Fibroblast of lung (primary cell): ENCODE measurements at regions not wholly inside any gene's neighbourhood (a gene's known extent, or its start where the extent isn't known, plus 50 kb on each side); places are given as distances from the start of the nearest gene placed in this dataset.
"Not testable (repeated sequence)": the region's sequence is repeated elsewhere in the genome, so short reads cannot be mapped to it uniquely, and the experiment has no call there.

Experiments used
- EZH2 ChIP-seq: IDR thresholded peaks from 2 replicates; pipeline ENCODE4 v1.5.1; 2012; ENCODE audit warnings: low read length, control low read depth, mild to moderate bottlenecking; ENCODE audit errors: missing control alignments
- TF ChIP-seq, protein P1 (sequence below), 2 donors: IDR thresholded peaks in 1 of 2; conservative IDR thresholded peaks in 1 of 2; 1 replicate in 1 of 2; 2 replicates in 1 of 2; pipeline ENCODE4 v1.5.1; 2011 to 2012; ENCODE audit warnings: low read length in 2 of 2, control low read depth in 1 of 2, inconsistent platforms in 1 of 2, low read depth in 1 of 2, mild to moderate bottlenecking in 1 of 2

DNA sequence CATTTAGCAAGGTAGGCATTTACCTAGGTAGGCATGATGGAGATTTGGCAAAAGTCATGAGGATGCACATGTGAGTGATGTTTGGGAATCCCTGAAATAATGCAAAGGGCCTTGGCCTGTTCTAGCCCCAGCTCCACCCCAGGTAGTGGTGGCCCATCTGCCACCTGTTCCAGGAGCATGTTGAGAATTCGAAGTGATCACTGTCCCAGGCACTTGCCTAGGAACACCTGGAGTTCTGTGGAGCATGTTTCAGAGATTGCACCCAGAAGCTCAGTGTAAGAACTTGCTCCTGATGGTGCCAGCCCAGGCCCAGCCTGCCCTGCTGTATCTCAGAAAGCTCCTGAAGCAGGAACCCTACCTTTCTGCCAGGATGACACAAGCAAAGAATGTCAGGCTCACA lies 211.6 kb upstream of the ZNF469 start:
- TF ChIP-seq, protein P1, sequence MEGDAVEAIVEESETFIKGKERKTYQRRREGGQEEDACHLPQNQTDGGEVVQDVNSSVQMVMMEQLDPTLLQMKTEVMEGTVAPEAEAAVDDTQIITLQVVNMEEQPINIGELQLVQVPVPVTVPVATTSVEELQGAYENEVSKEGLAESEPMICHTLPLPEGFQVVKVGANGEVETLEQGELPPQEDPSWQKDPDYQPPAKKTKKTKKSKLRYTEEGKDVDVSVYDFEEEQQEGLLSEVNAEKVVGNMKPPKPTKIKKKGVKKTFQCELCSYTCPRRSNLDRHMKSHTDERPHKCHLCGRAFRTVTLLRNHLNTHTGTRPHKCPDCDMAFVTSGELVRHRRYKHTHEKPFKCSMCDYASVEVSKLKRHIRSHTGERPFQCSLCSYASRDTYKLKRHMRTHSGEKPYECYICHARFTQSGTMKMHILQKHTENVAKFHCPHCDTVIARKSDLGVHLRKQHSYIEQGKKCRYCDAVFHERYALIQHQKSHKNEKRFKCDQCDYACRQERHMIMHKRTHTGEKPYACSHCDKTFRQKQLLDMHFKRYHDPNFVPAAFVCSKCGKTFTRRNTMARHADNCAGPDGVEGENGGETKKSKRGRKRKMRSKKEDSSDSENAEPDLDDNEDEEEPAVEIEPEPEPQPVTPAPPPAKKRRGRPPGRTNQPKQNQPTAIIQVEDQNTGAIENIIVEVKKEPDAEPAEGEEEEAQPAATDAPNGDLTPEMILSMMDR (conservative IDR thresholded peaks at IDR 0.05 in 1 of 2, IDR thresholded peaks at IDR 0.05 in 1 of 2; ENCODE audit: low read depth in 1 of 2, low read length in 2 of 2), result not testable (repeated sequence)
- not testable (repeated sequence) for TF ChIP-seq EZH2
